Amygdala (tissue), 56 donors: ENCODE measurements at regions not wholly inside any gene's neighbourhood (a gene's known extent, or its start where the extent isn't known, plus 50 kb on each side); places are given as distances from the start of the nearest gene placed in this dataset.
"Not testable (repeated sequence)": the region's sequence is repeated elsewhere in the genome, so short reads cannot be mapped to it uniquely, and the experiment has no call there.

ENCODE experiments used
- DNase-seq, 56 donors: peaks; one replicate each; lab custom pipeline; 2025; lab: John Stamatoyannopoulos, UW

DNA sequence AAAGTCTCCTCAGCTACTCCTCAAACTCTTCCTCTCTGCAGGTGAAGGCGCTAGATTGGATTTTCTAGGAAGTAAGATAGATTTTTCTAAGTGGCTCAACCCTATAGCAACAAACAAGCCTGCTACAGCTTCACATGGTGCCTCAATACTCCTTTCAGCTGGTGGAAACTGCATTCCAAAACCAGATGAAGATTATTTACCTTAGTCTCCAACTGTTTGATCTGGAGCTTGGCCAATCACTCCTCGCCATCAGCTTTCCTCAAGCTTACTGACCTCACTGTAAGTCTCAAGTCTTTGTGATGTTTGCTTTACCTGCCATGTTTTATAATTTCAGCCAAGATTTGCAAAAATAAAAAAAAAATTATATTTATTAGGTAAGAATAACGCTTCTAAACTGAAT lies 622.4 kb downstream of the CHSY3 start:
- no peak for DNase-seq

GRCh38 chr5:130520211-130520610 lies 615.9 kb downstream of the CHSY3 start:
- DNase-seq: no peak

DNA sequence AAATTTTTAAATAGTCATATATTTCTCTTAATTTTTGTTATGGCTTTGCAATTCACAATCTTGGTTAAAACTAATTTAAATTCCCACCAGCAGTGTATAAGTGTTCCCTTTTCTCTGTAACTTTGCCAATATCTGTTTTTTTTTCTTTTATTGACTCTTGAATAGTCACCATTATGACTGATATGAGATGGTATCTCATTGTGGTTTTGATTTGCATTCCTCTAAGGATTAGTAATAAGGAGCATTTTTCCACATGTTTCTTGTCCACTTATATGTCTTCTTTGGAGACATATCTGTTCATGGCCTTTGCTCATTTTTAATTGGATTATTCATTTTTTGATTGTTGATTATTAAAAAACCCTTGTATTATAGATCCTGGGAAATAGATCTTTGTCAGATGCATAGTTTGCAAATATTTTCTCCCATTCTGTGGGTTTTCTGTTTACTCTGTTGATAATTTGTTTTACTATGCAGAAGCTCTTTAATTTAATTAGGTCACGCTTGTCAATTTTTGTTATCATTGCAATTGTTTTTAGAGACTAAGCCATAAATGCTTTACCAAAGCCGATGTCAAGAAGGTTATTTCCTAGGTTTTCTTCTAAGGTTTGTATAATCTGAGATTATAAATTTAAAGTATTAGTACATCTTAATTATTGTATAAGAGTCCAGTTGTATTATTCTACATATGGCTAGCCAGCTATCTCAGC lies 610.9 kb downstream of the CHSY3 start:
- DNase-seq: no peak

GRCh38 chr5:130502702-130503101 lies 598.4 kb downstream of the CHSY3 start:
- no peak for DNase-seq

- no peak for DNase-seq
These were observed 597.0 kb downstream of the CHSY3 start for GRCh38 chr5:130501151-130501865.

DNA sequence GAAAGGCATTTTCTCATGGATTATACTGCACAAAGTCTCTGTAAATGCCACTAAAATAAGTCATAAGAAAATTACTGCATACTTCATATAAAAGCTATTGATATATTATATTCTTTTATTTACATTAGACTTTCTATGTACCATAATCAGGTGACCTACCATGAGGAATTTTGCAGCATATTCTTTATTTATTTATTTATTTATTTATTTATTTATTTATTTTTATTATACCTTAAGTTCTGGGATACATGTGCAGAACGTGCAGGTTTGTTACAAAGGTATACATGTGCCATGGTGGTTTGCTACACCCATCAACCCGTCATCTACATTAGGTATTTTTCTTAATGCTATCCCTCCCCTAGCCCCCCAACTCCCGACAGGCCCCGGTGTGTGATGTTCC lies 596.2 kb downstream of the CHSY3 start:
- not testable (repeated sequence) for DNase-seq

DNA sequence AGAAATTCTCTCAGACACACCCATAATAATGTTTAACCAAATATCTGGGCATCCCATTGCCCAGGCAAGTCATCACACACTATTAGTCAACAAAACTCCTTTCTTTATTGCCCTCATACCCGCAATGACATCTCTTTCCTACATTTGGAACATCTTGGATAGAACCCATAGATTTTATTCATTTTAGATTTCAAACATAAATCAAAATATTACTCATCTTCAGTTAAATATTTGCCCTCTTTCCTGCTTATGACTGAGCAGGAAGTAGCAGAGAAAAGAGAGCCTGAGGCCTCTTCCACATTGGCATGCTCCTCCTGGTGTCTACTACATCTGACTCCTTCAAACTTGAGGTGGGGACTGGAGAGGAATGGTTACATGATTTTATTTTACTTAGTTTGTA lies 592.0 kb downstream of the CHSY3 start:
- no peak for DNase-seq

DNA sequence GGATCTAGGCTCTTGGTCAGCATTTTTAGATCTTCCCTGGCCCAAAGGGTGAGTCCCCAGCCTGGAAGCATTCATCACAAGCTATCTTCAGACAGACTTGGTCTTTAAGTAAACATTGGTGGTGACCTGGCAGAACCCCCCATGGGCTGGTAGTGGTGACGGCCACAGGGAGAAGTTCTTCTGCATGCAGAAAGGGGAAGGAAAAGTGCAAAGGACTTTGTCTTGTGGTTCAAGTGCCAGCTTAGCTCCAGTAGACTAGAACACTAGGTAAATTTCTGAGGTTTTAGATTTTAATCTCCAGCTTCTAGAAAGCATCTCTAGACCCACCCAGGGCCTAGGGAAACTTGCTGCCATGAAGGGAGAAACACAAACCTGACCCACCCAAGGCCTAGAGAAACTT lies 584.0 kb downstream of the CHSY3 start:
- no peak for DNase-seq

- DNase-seq: no peak
These were observed 575.0 kb downstream of the CHSY3 start for GRCh38 chr5:130479045-130479804.

- DNase-seq: no peak
These were observed 572.1 kb downstream of the CHSY3 start for GRCh38 chr5:130476325-130476724.

- DNase-seq: no peak
These were observed 558.3 kb downstream of the CHSY3 start for GRCh38 chr5:130462516-130462915.

DNA sequence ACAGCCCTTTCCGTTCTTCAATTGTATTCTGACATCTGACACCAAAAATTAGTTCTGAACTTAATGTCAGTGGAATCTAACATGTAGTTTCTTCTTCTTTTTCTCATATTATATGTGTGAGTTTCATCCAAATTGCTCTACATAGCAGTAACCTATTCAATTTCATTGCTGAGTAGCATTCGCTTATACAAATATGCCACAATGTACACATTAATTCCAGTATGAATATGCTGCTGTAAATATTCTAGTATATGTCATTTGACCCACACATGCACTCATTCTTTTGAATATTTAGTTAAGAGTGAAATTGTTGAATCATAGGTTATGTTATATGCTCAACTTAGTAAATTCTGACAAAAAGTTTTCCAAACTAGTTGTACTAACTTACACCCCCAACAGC lies 550.9 kb downstream of the CHSY3 start:
- no peak for DNase-seq

DNA sequence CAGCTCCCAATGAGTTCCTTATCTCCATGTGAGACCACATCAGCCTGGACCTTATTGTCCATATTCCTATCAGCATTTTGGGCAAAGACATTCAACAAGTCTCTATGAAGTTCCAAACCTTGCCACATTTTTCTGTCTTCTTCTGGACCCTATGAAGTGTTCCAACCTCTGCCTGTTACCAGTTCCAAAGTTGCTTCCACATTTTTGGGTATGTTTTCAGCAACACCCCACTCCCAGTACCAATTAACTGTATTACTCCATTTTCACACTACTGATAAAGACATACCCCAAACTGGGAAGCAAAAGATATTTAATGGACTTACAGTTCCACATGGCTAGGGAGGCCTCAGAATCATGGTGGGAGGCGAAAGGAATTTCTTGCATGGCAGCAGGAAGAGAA lies 548.5 kb downstream of the CHSY3 start:
- no peak for DNase-seq

DNA sequence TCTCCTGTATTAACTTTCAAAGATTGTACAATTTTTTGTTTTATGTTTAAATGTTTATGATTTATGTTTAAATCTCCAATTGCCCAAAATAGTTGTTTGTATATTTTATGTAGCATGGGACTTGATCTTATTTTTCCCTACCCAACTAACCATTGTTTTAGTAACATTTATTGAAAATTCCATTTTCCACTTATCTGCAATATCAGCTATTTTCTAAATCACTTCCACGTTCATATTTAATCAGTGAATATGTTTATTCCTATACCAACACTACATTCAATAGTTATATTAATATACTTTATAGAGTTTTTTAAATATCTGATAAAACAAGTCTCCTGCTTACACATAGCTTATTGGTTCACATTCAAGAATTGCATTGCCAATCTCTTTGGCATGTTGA lies 532.2 kb downstream of the CHSY3 start:
- no peak for DNase-seq

- no peak for DNase-seq
These were observed 523.1 kb downstream of the CHSY3 start for GRCh38 chr5:130427222-130427955.

DNA sequence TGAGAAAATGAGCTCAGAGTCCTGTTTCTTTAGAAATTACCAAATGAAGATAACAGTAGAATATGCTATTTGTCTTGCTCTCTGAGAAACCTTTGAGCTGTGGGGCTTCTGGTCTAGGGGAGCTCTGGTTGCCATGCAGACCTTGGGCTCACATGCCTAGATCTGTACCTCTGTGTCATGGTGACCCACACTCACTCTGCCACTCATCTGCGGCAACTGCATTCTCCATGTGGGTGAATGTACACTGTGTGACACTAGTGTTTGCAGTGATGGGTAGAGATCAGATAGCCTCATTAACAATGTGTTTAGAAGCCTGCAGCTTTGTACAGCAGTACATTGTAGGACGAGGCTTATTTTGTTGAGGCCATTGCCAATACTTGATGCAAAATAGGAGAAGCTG lies 521.2 kb downstream of the CHSY3 start:
- no peak for DNase-seq

GRCh38 chr5:130424341-130424740 lies 520.1 kb downstream of the CHSY3 start:
- DNase-seq: no peak

DNA sequence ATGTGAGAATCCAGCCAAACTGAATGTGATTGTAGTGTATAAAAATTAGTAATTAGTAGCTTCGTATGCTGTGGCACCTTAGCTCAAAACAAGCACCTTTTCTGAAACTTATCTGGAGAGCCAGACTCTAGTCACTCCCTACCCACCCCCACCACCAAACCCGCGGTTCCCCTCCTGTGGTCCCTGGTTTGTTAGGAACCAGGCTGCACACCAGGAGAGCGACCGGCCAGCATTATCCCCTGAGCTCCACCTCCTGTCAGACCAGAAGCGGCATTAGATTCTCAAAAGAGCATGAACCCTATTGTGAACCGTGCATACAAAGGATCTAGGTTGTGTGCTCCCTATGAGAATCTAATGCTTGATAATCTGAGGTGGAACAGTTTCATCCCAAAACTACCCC lies 498.6 kb downstream of the CHSY3 start:
- no peak for DNase-seq

DNA sequence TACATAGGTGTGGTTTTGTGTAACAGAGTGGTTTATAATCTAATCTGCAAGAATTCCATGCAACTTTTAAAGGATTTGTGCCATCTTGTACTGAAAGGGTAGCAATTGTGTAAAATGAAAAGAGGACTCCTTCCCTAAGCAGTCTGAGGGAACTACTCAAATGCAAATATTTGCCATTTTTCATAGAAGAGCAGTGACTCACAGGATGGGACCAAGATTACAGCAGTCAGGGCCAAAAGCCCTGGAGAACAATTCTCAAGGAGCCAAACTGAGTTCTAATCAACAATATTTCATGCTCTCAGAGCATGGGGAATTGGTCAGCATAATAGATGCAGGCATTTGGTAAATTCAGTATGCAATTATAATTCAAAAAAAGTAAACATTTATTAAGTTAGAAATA lies 495.8 kb downstream of the CHSY3 start:
- no peak for DNase-seq

- no peak for DNase-seq
These were observed 494.6 kb downstream of the CHSY3 start for GRCh38 chr5:130398825-130399224.

GRCh38 chr5:130397727-130398126 lies 493.5 kb downstream of the CHSY3 start:
- not testable (repeated sequence) for DNase-seq
